Right lobe of liver (tissue), 6 donors: ENCODE measurements at regions not wholly inside any gene's neighbourhood (a gene's known extent, or its start where the extent isn't known, plus 50 kb on each side); places are given as distances from the start of the nearest gene placed in this dataset.

Source experiments
- ATAC-seq, 4 donors: fragments of 200-7000 bp; cut with Tn5 transposase; one replicate each; pipeline ENCODE4 v1.9.1; 2020; ENCODE audit warnings: mild to moderate bottlenecking in 4 of 4, moderate library complexity in 4 of 4
- DNase-seq, 3 donors: peaks; one replicate each; pipeline ENCODE4 v3.0.0-alpha.2; 2020
- H3K27ac ChIP-seq, 3 donors: fragments of 200-600 bp; one replicate each; pipeline ENCODE4 v1.8.0; 2022
- H3K27me3 ChIP-seq, 2 donors: fragments of 200-600 bp; one replicate each; pipeline ENCODE4 v1.8.0; 2022
- H3K36me3 ChIP-seq, 4 donors: fragments of 200-600 bp; sonication (generic) in 1 of 4; one replicate each; pipeline versions ENCODE4 v1.5.1 to v1.8.0; 2017 to 2022; ENCODE audit warnings: control low read depth in 1 of 4
- H3K4me1 ChIP-seq, 4 donors: fragments of 200-600 bp; sonication (generic) in 1 of 4; one replicate each; pipeline versions ENCODE4 v1.5.1 to v1.8.0; 2017 to 2022; ENCODE audit warnings: control low read depth in 1 of 4
- H3K4me3 ChIP-seq, 3 donors: fragments of 200-600 bp; one replicate each; pipeline ENCODE4 v1.8.0; 2022
- H3K9me3 ChIP-seq, 4 donors: fragments of 200-600 bp; sonication (generic) in 1 of 4; one replicate each; pipeline versions ENCODE4 v1.5.1 to v1.8.0; 2017 to 2022; ENCODE audit warnings: control low read depth in 1 of 4
- POLR2A ChIP-seq: fragments of 450-650 bp; IDR thresholded peaks from one replicate; pipeline ENCODE4 v1.6.1; 2017; ENCODE audit warnings: antibody characterized with exemption, mild to moderate bottlenecking
- WGBS: methylation state at CpG from one replicate; pipeline ENCODE4 v1.1.6; 2018; ENCODE audit warnings: low coverage, low lambda C conversion rate; ENCODE audit not compliant: insufficient coverage; ENCODE audit errors: missing lambda C conversion rate; 5-methylcytosine and 5-hydroxymethylcytosine counted together
- intact Hi-C, 2 donors: fragments of 100-400 bp; cut with DNase I; formaldehyde crosslinking; loops; one replicate each; pipeline versions ENCODE4 v1.11.2 to v1.14.1; 2022
- small RNA-seq, 2 experiments: library from RNA; depleted of rRNA; stranded (forward); fragments of <200 nt; gene quantifications; one replicate each; pipeline ENCODE3, GENCODE V24; 2016
- TF ChIP-seq, protein P1 (sequence below), 4 donors: fragments of 200-600 bp in 3 of 4; fragments of 450-650 bp in 1 of 4; IDR thresholded peaks; one replicate each; pipeline versions ENCODE4 v1.5.1 to v1.8.0; 2016 to 2022; ENCODE audit warnings: antibody characterized with exemption in 4 of 4, mild to moderate bottlenecking in 2 of 4
- donor health status: DM: no; HTN: yes; CAD: no.
- donor health status: DM: no; HTN: no; CAD: no.
- donor health status: DM: no; HTN: no; CAD: no.
- donor health status: DM: no; HTN: yes; CAD: no.
- donor health status: DM: no; HTN: yes; CAD: no.

DNA sequence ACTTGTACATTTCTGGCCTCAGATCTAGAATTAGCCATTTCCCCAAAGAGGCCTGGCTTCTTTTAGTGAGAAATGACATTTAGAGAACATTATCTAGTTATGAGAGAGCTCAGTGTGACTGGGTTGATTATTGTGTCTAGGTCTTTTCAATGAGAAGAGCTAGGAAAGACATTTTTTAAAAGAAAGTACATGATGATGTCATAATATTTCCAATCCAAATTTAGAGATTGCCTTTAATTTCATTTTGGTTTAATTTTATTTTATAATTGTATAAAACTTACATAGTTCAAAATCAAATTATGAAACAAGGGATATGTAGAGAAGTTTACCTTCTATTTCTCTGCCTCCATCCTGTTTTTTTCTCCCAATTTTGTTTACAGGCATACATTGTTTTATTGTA is 354.9 kb downstream of the TMEM135 start:
- intact Hi-C loops, result no loop called here
- no peak for TF ChIP-seq POLR2A
- TF ChIP-seq, protein P1, sequence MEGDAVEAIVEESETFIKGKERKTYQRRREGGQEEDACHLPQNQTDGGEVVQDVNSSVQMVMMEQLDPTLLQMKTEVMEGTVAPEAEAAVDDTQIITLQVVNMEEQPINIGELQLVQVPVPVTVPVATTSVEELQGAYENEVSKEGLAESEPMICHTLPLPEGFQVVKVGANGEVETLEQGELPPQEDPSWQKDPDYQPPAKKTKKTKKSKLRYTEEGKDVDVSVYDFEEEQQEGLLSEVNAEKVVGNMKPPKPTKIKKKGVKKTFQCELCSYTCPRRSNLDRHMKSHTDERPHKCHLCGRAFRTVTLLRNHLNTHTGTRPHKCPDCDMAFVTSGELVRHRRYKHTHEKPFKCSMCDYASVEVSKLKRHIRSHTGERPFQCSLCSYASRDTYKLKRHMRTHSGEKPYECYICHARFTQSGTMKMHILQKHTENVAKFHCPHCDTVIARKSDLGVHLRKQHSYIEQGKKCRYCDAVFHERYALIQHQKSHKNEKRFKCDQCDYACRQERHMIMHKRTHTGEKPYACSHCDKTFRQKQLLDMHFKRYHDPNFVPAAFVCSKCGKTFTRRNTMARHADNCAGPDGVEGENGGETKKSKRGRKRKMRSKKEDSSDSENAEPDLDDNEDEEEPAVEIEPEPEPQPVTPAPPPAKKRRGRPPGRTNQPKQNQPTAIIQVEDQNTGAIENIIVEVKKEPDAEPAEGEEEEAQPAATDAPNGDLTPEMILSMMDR (IDR thresholded peaks at IDR 0.05), result no peak

DNA sequence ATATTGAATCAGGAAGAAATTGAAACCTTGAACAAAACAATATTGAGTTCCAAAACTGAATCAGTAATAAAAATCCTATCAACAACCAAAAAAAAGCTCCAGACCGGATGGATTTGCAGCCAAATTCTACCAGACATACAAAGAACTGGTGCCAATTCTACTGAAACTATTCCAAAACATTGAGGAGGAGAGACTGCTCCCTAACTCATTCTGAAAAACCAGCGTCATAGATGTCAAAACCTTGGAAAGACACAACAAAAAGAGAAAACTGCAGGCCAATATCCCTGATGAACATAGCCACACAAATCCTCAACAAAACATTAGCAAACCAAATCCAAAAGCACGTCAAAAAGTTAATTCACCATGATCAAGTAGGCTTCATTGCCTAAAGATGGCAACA is 353.8 kb downstream of the TMEM135 start:
- intact Hi-C loops, result no loop called here
- no peak overlapping the region for H3K4me3 ChIP-seq
- no peak for TF ChIP-seq POLR2A
- TF ChIP-seq, protein P1 (IDR thresholded peaks at IDR 0.05), result no peak
- peaks cover 0 to 3% (median 0%) of the 10 kb centered on the region in 4 donors for H3K4me1 ChIP-seq
- H3K27ac ChIP-seq, result no peak overlapping the region
- 51% methylated on average over 3 of the region's 3 CpGs for WGBS
- H3K27me3 ChIP-seq, result no peaks in the 10 kb centered on the region
- ATAC-seq (no peak), DNase-seq (no peak)
- H3K36me3 ChIP-seq, result no peaks in the 10 kb centered on the region
- H3K9me3 ChIP-seq, result no peaks in the 10 kb centered on the region

More for the DNA sequence above, 354.9 kb downstream of the TMEM135 start:
- Histone ChIP-seq H3K36me3 (no peaks in the 10 kb centered on the region), H3K27me3 (no peaks in the 10 kb centered on the region), H3K9me3 (no peaks in the 10 kb centered on the region), H3K4me3 (no peak overlapping the region), H3K27ac (no peak overlapping the region), H3K4me1 (peaks cover 0 to 3% (median 0%) of the 10 kb centered on the region in 4 donors)
- DNase-seq, result no peak
- no peak for ATAC-seq

DNA sequence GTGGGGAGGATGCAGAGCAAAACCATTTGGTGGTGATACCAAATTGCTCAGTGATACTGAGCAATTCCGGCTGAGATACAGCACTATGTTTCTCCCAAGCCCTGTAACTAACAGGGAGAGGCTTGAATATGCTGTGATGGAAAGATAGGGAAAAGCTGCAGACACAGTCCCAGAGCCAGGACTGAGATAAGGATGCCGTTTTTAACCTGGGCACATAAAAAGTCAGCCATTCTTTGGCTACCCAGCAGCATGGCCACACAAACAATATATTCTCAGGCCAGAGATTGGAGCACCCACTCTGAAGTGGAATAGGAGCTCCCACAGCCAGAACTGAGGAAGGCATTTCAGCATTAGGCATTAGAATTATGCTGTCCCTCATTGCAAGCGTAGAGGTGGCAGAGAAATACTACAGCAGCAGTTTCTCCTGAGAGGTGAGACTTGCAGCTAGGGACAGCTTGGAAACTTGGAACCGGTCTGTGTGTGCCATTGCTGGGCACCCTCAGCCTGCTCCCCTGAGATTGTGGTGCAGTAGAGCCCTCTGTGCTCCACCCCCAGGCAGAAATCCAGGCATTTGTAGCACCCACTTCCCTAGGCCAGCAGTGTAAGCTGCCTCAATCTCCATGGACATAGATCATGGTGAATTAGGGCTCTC is 346.5 kb downstream of the TMEM135 start:
- Histone ChIP-seq H3K27ac (no peak overlapping the region), H3K27me3 (no peaks in the 10 kb centered on the region), H3K9me3 (no peaks in the 10 kb centered on the region), H3K36me3 (no peaks in the 10 kb centered on the region), H3K4me3 (no peak overlapping the region), H3K4me1 (no peaks in the 10 kb centered on the region)
- no peak for TF ChIP-seq POLR2A
- TF ChIP-seq, protein P1 (IDR thresholded peaks at IDR 0.05), result no peak
- WGBS, result 76% methylated on average over 3 of the region's 4 CpGs
- DNase-seq (no peak), ATAC-seq (no peak)
- intact Hi-C loops, result no loop called here

DNA sequence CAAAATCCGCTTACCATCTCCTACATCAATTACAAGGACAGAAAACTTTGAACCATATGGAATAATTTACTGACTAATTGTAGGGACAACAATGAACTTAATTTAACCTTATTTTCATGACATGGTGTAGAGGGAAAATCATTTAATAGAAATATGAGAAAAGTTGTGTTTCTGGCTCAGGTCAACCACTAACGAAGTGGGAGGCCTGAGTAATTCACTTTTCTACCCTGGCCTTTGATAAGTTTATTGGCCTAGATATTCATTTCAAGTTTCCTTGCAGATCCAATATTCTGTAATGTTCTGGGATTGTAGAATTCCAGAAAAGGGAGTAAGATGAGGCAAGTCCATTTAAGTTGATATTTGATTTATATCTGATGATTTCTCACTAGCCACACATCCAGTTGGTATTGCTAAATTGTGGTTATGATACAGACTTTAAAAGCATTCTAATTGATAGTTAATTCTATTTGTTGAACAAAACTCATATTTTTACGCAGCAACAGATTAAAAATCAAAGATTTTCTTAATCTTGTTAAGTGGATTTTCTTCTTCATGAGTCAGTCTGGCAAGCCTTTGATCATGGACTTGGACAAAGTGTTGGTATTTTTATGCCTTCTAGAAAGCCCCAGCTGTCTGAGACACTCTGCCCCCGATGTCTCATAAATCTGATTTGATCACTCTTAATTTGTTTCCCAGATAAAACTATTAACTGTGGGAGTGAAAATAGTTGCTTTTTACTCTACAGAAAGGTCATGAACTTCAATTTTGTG is 336.5 kb downstream of the TMEM135 start:
- H3K4me3 ChIP-seq, result no peak overlapping the region
- H3K27ac ChIP-seq, result no peak overlapping the region
- TF ChIP-seq POLR2A, result no peak
- TF ChIP-seq, protein P1 (IDR thresholded peaks at IDR 0.05), result no peak
- no peaks in the 10 kb centered on the region for H3K4me1 ChIP-seq
- H3K9me3 ChIP-seq, result peaks cover 0 to 5% (median 0%) of the 10 kb centered on the region in 4 donors
- ATAC-seq (no peak), DNase-seq (no peak)
- WGBS, result 82% methylated on average over 4 of the region's 4 CpGs
- no peaks in the 10 kb centered on the region for H3K36me3 ChIP-seq
- intact Hi-C loops, result no loop called here
- H3K27me3 ChIP-seq, result no peaks in the 10 kb centered on the region

Small RNA genes lying in the stretch of these regions (small RNA-seq; reads per million reads assigned to genes)
- 0 reads per million in 2 experiments for gene AP000676.1
- 0 reads per million in 2 experiments for gene RF00026
- 0 reads per million in 2 experiments for gene RNU6-1135P
